Memory B cell (primary cell): ENCODE measurements at regions not wholly inside any gene's neighbourhood (a gene's known extent, or its start where the extent isn't known, plus 50 kb on each side); places are given as distances from the start of the nearest gene placed in this dataset.
"Not testable (repeated sequence)": the region's sequence is repeated elsewhere in the genome, so short reads cannot be mapped to it uniquely, and the experiment has no call there.

Experiments
- ATAC-seq: fragments of 150-1000 bp; cut with Tn5 transposase; 2 replicates; pipeline ENCODE4 v1.10.0; 2021; ENCODE audit warnings: low read depth, mild to moderate bottlenecking, moderate library complexity
- DNase-seq, 2 donors: peaks; one replicate each; pipeline ENCODE4 v3.0.0; 2022; ENCODE audit warnings: low spot score in 2 of 2
- H3K27ac Mint-ChIP-seq: one replicate; pipeline ENCODE4 v1.8.0; 2022; ENCODE audit warnings: mild to moderate bottlenecking, moderate library complexity, mixed read lengths
- H3K27me3 Mint-ChIP-seq: one replicate; pipeline ENCODE4 v1.8.0; 2022; ENCODE audit warnings: mixed read lengths
- H3K36me3 Mint-ChIP-seq: one replicate; pipeline ENCODE4 v1.8.0; 2022; ENCODE audit warnings: mild to moderate bottlenecking, mixed read lengths
- H3K4me1 Mint-ChIP-seq: one replicate; pipeline ENCODE4 v1.8.0; 2022; ENCODE audit warnings: mixed read lengths
- H3K4me3 Mint-ChIP-seq: one replicate; pipeline ENCODE4 v1.8.0; 2022; ENCODE audit warnings: mild to moderate bottlenecking, moderate library complexity, mixed read lengths
- H3K9me3 Mint-ChIP-seq: one replicate; pipeline ENCODE4 v1.8.0; 2022; ENCODE audit warnings: mixed read lengths

- DNase-seq = no peak
- Mint-ChIP-seq H3K27me3 (no peaks in the 10 kb centered on the region), H3K27ac (no peak overlapping the region), H3K36me3 (no peaks in the 10 kb centered on the region), H3K4me1 (no peaks in the 10 kb centered on the region), H3K4me3 (no peak overlapping the region), H3K9me3 (peaks cover 5% of the 10 kb centered on the region)
- no peak for ATAC-seq
These were observed 190.7 kb upstream of the GATA6 start for GRCh38 chr18:21978546-21979170.

- Mint-ChIP-seq H3K4me3 (no peak overlapping the region), H3K27ac (no peak overlapping the region), H3K36me3 (no peaks in the 10 kb centered on the region), H3K4me1 (no peaks in the 10 kb centered on the region), H3K9me3 (peaks cover 7% of the 10 kb centered on the region), H3K27me3 (no peaks in the 10 kb centered on the region)
- DNase-seq (no peak), ATAC-seq (no peak)
These were observed 190.2 kb upstream of the GATA6 start for GRCh38 chr18:21979171-21979560.

GRCh38 chr18:21979759-21980158 is 189.6 kb upstream of the GATA6 start:
- H3K9me3 Mint-ChIP-seq = peaks cover 7% of the 10 kb centered on the region
- no peaks in the 10 kb centered on the region for H3K27me3 Mint-ChIP-seq
- H3K4me1 Mint-ChIP-seq = no peaks in the 10 kb centered on the region
- DNase-seq (no peak), ATAC-seq (no peak)
- H3K4me3 Mint-ChIP-seq = no peak overlapping the region
- H3K27ac Mint-ChIP-seq = no peak overlapping the region
- H3K36me3 Mint-ChIP-seq = no peaks in the 10 kb centered on the region

GRCh38 chr18:21980744-21981143 is 188.6 kb upstream of the GATA6 start:
- ATAC-seq = no peak
- peaks cover 8% of the 10 kb centered on the region for H3K9me3 Mint-ChIP-seq

GRCh38 chr18:21981489-21981888 is 187.9 kb upstream of the GATA6 start:
- H3K27ac Mint-ChIP-seq, H3K4me1 Mint-ChIP-seq, ATAC-seq, H3K4me3 Mint-ChIP-seq, H3K27me3 Mint-ChIP-seq, DNase-seq, H3K36me3 Mint-ChIP-seq, H3K9me3 Mint-ChIP-seq: not testable (repeated sequence)

More at GRCh38 chr18:21980744-21981143, 188.6 kb upstream of the GATA6 start:
- H3K36me3 Mint-ChIP-seq = no peaks in the 10 kb centered on the region
- no peaks in the 10 kb centered on the region for H3K4me1 Mint-ChIP-seq
- H3K27me3 Mint-ChIP-seq = no peaks in the 10 kb centered on the region
- no peak overlapping the region for H3K4me3 Mint-ChIP-seq
- no peak overlapping the region for H3K27ac Mint-ChIP-seq
- DNase-seq = no peak

- ATAC-seq = no peak
- Mint-ChIP-seq H3K9me3 (peaks cover 2% of the 10 kb centered on the region), H3K27me3 (no peaks in the 10 kb centered on the region)
These were observed 178.3 kb upstream of the GATA6 start for GRCh38 chr18:21991081-21991534.

GRCh38 chr18:21991886-21992285 is 177.5 kb upstream of the GATA6 start:
- DNase-seq (no peak), ATAC-seq (no peak)
- Mint-ChIP-seq H3K4me1 (no peaks in the 10 kb centered on the region), H3K4me3 (no peak overlapping the region), H3K27me3 (no peaks in the 10 kb centered on the region), H3K9me3 (peaks cover 2% of the 10 kb centered on the region), H3K36me3 (no peaks in the 10 kb centered on the region), H3K27ac (no peak overlapping the region)

More at GRCh38 chr18:21991081-21991534, 178.3 kb upstream of the GATA6 start:
- Mint-ChIP-seq H3K4me1 (no peaks in the 10 kb centered on the region), H3K27ac (no peak overlapping the region), H3K36me3 (no peaks in the 10 kb centered on the region), H3K4me3 (no peak overlapping the region)
- DNase-seq = no peak

- no peak for DNase-seq
- H3K4me1 Mint-ChIP-seq = no peaks in the 10 kb centered on the region
- H3K27me3 Mint-ChIP-seq = no peaks in the 10 kb centered on the region
- no peaks in the 10 kb centered on the region for H3K9me3 Mint-ChIP-seq
- no peak overlapping the region for H3K27ac Mint-ChIP-seq
- ATAC-seq = no peak
- H3K36me3 Mint-ChIP-seq = no peaks in the 10 kb centered on the region
- no peak overlapping the region for H3K4me3 Mint-ChIP-seq
These were observed 173.0 kb upstream of the GATA6 start for GRCh38 chr18:21996351-21996826.

GRCh38 chr18:21997207-21998143 is 171.9 kb upstream of the GATA6 start:
- H3K4me3 Mint-ChIP-seq = no peak overlapping the region
- no peaks in the 10 kb centered on the region for H3K36me3 Mint-ChIP-seq
- no peaks in the 10 kb centered on the region for H3K4me1 Mint-ChIP-seq
- no peaks in the 10 kb centered on the region for H3K9me3 Mint-ChIP-seq
- no peak for DNase-seq
- H3K27me3 Mint-ChIP-seq = no peaks in the 10 kb centered on the region
- ATAC-seq = no peak
- no peak overlapping the region for H3K27ac Mint-ChIP-seq

- ATAC-seq (no peak), DNase-seq (no peak)
- Mint-ChIP-seq H3K27me3 (no peaks in the 10 kb centered on the region), H3K9me3 (no peaks in the 10 kb centered on the region), H3K4me3 (no peak overlapping the region), H3K4me1 (no peaks in the 10 kb centered on the region), H3K27ac (no peak overlapping the region), H3K36me3 (no peaks in the 10 kb centered on the region)
These were observed 170.9 kb upstream of the GATA6 start for GRCh38 chr18:21998486-21998885.

GRCh38 chr18:22001912-22002487 is 167.4 kb upstream of the GATA6 start:
- Mint-ChIP-seq H3K27ac (no peak overlapping the region), H3K9me3 (no peaks in the 10 kb centered on the region), H3K27me3 (no peaks in the 10 kb centered on the region), H3K4me1 (no peaks in the 10 kb centered on the region), H3K36me3 (no peaks in the 10 kb centered on the region), H3K4me3 (no peak overlapping the region)
- ATAC-seq = no peak
- no peak for DNase-seq

- DNase-seq (no peak), ATAC-seq (no peak)
- no peak overlapping the region for H3K4me3 Mint-ChIP-seq
- no peaks in the 10 kb centered on the region for H3K36me3 Mint-ChIP-seq
- H3K9me3 Mint-ChIP-seq = peaks cover 4% of the 10 kb centered on the region
- H3K27me3 Mint-ChIP-seq = no peaks in the 10 kb centered on the region
- H3K4me1 Mint-ChIP-seq = no peaks in the 10 kb centered on the region
- H3K27ac Mint-ChIP-seq = no peak overlapping the region
These were observed 164.1 kb upstream of the GATA6 start for GRCh38 chr18:22005191-22005841.

GRCh38 chr18:22006458-22006857 is 162.9 kb upstream of the GATA6 start:
- Mint-ChIP-seq H3K9me3 (peaks cover 6% of the 10 kb centered on the region), H3K4me3 (no peak overlapping the region), H3K36me3 (no peaks in the 10 kb centered on the region), H3K27me3 (no peaks in the 10 kb centered on the region), H3K4me1 (no peaks in the 10 kb centered on the region), H3K27ac (no peak overlapping the region)
- ATAC-seq (no peak), DNase-seq (no peak)

GRCh38 chr18:22009242-22009641 is 160.1 kb upstream of the GATA6 start:
- no peak overlapping the region for H3K27ac Mint-ChIP-seq
- H3K4me3 Mint-ChIP-seq = no peak overlapping the region
- peaks cover 2% of the 10 kb centered on the region for H3K36me3 Mint-ChIP-seq
- DNase-seq (no peak), ATAC-seq (no peak)
- H3K9me3 Mint-ChIP-seq = peaks cover 10% of the 10 kb centered on the region
- H3K4me1 Mint-ChIP-seq = no peaks in the 10 kb centered on the region
- no peaks in the 10 kb centered on the region for H3K27me3 Mint-ChIP-seq
